ENCODE measurements at regions not wholly inside any gene's neighbourhood (a gene's known extent, or its start where the extent isn't known, plus 50 kb on each side); places are given as distances from the start of the nearest gene placed in this dataset.
A peak's percentile ranks its signal among the peaks of the same experiment; 100 is the strongest.

GRCh38 chr3:16673530-16673929, 68.3 kb upstream of the DAZL start:
- peaks cover 42% of the 10 kb centered on the region for H3K9me3 ChIP-seq (ENCODE audit: control insufficient read depth, insufficient read depth, low read length)
- H3K27ac ChIP-seq (ENCODE audit: low read depth, low read length), result peak overlapping the region; percentile 20
- no peaks in the 10 kb centered on the region for H3K27me3 ChIP-seq (ENCODE audit: control insufficient read depth, insufficient read depth, low read length)
- peak overlapping the region; percentile 9; the same call in 1 of the 2 replicates for H3K4me3 ChIP-seq (ENCODE audit: low read depth, low read length)
- peaks cover 39% of the 10 kb centered on the region for H3K4me1 ChIP-seq (ENCODE audit: control insufficient read depth, insufficient read depth, low read length)
- no peak overlapping the region for H3K9ac ChIP-seq (ENCODE audit: low read depth, low read length)
- 0 out of 2 replicates have a peak, but pooled peaks cover 5% of the 10 kb centered on the region for H3K36me3 ChIP-seq (ENCODE audit: control insufficient read depth, insufficient read depth, low read length)

GRCh38 chr3:16675805-16676204, 70.6 kb upstream of the DAZL start:
- H3K9ac ChIP-seq (ENCODE audit: low read depth, low read length), result no peak overlapping the region

GRCh38 chr3:16686679-16687078, 81.5 kb upstream of the DAZL start:
- Histone ChIP-seq H3K27ac (ENCODE audit: low read depth, low read length) (peak overlapping the region; percentile 89), H3K36me3 (ENCODE audit: control insufficient read depth, insufficient read depth, low read length) (peaks cover 33% of the 10 kb centered on the region), H3K4me3 (ENCODE audit: low read depth, low read length) (no peak overlapping the region), H3K9ac (ENCODE audit: low read depth, low read length) (no peak overlapping the region), H3K9me3 (ENCODE audit: control insufficient read depth, insufficient read depth, low read length) (peaks cover 63% of the 10 kb centered on the region), H3K27me3 (ENCODE audit: control insufficient read depth, insufficient read depth, low read length) (no peaks in the 10 kb centered on the region), H3K4me1 (ENCODE audit: control insufficient read depth, insufficient read depth, low read length) (peaks cover 6% of the 10 kb centered on the region)

More at GRCh38 chr3:16675805-16676204, 70.6 kb upstream of the DAZL start:
- Histone ChIP-seq H3K36me3 (ENCODE audit: control insufficient read depth, insufficient read depth, low read length) (0 out of 2 replicates have a peak, but pooled peaks cover 5% of the 10 kb centered on the region), H3K27ac (ENCODE audit: low read depth, low read length) (no peak overlapping the region), H3K4me1 (ENCODE audit: control insufficient read depth, insufficient read depth, low read length) (peaks cover 26% of the 10 kb centered on the region), H3K4me3 (ENCODE audit: low read depth, low read length) (peak overlapping the region; percentile 3; the same call in 1 of the 2 replicates), H3K27me3 (ENCODE audit: control insufficient read depth, insufficient read depth, low read length) (no peaks in the 10 kb centered on the region), H3K9me3 (ENCODE audit: control insufficient read depth, insufficient read depth, low read length) (peaks cover 38% of the 10 kb centered on the region)

- Histone ChIP-seq H3K9me3 (ENCODE audit: control insufficient read depth, insufficient read depth, low read length) (peaks cover 63% of the 10 kb centered on the region), H3K27ac (ENCODE audit: low read depth, low read length) (peak overlapping the region; percentile 89), H3K36me3 (ENCODE audit: control insufficient read depth, insufficient read depth, low read length) (peaks cover 33% of the 10 kb centered on the region), H3K27me3 (ENCODE audit: control insufficient read depth, insufficient read depth, low read length) (no peaks in the 10 kb centered on the region), H3K4me3 (ENCODE audit: low read depth, low read length) (no peak overlapping the region), H3K4me1 (ENCODE audit: control insufficient read depth, insufficient read depth, low read length) (peaks cover 6% of the 10 kb centered on the region), H3K9ac (ENCODE audit: low read depth, low read length) (no peak overlapping the region)
These were observed 82.0 kb upstream of the DAZL start for GRCh38 chr3:16687221-16687620.

- Histone ChIP-seq H3K27me3 (ENCODE audit: control insufficient read depth, insufficient read depth, low read length) (no peaks in the 10 kb centered on the region), H3K9ac (ENCODE audit: low read depth, low read length) (no peak overlapping the region), H3K9me3 (ENCODE audit: control insufficient read depth, insufficient read depth, low read length) (peaks cover 29% of the 10 kb centered on the region), H3K4me1 (ENCODE audit: control insufficient read depth, insufficient read depth, low read length) (peaks cover 13% of the 10 kb centered on the region), H3K27ac (ENCODE audit: low read depth, low read length) (no peak overlapping the region), H3K4me3 (ENCODE audit: low read depth, low read length) (no peak overlapping the region), H3K36me3 (ENCODE audit: control insufficient read depth, insufficient read depth, low read length) (peaks cover 26% of the 10 kb centered on the region)
These were observed 87.5 kb upstream of the DAZL start for GRCh38 chr3:16692486-16693344.

- H3K9me3 ChIP-seq (ENCODE audit: control insufficient read depth, insufficient read depth, low read length), result peaks cover 24% of the 10 kb centered on the region
- H3K27me3 ChIP-seq (ENCODE audit: control insufficient read depth, insufficient read depth, low read length), result no peaks in the 10 kb centered on the region
- H3K4me1 ChIP-seq (ENCODE audit: control insufficient read depth, insufficient read depth, low read length), result peaks cover 24% of the 10 kb centered on the region
- peaks cover 23% of the 10 kb centered on the region for H3K36me3 ChIP-seq (ENCODE audit: control insufficient read depth, insufficient read depth, low read length)
- no peak overlapping the region for H3K27ac ChIP-seq (ENCODE audit: low read depth, low read length)
- no peak overlapping the region for H3K9ac ChIP-seq (ENCODE audit: low read depth, low read length)
- no peak overlapping the region for H3K4me3 ChIP-seq (ENCODE audit: low read depth, low read length)
These were observed 88.6 kb upstream of the DAZL start for GRCh38 chr3:16693820-16694219.

- Histone ChIP-seq H3K4me3 (ENCODE audit: low read depth, low read length) (peak overlapping the region; percentile 52; the same call in 1 of the 2 replicates), H3K27ac (ENCODE audit: low read depth, low read length) (no peak overlapping the region), H3K27me3 (ENCODE audit: control insufficient read depth, insufficient read depth, low read length) (no peaks in the 10 kb centered on the region), H3K4me1 (ENCODE audit: control insufficient read depth, insufficient read depth, low read length) (peaks cover 33% of the 10 kb centered on the region), H3K9ac (ENCODE audit: low read depth, low read length) (no peak overlapping the region), H3K36me3 (ENCODE audit: control insufficient read depth, insufficient read depth, low read length) (peaks cover 4% of the 10 kb centered on the region; the same call in 1 of the 2 replicates), H3K9me3 (ENCODE audit: control insufficient read depth, insufficient read depth, low read length) (peaks cover 6% of the 10 kb centered on the region; the same call in 1 of the 2 replicates)
These were observed 90.5 kb upstream of the DAZL start for GRCh38 chr3:16695710-16696109.

GRCh38 chr3:16697443-16698147, 92.4 kb upstream of the DAZL start:
- H3K9ac ChIP-seq (ENCODE audit: low read depth, low read length), result 0 out of 2 replicates have a peak overlapping the region, but pooled peaks have one; percentile 0
- H3K36me3 ChIP-seq (ENCODE audit: control insufficient read depth, insufficient read depth, low read length), result no peaks in the 10 kb centered on the region
- H3K4me1 ChIP-seq (ENCODE audit: control insufficient read depth, insufficient read depth, low read length), result peaks cover 33% of the 10 kb centered on the region
- peak overlapping the region; percentile 52 for H3K4me3 ChIP-seq (ENCODE audit: low read depth, low read length)
- no peaks in the 10 kb centered on the region for H3K27me3 ChIP-seq (ENCODE audit: control insufficient read depth, insufficient read depth, low read length)
- no peaks in the 10 kb centered on the region for H3K9me3 ChIP-seq (ENCODE audit: control insufficient read depth, insufficient read depth, low read length)
- H3K27ac ChIP-seq (ENCODE audit: low read depth, low read length), result peak overlapping the region; percentile 88

- Histone ChIP-seq H3K9ac (ENCODE audit: low read depth, low read length) (no peak overlapping the region), H3K36me3 (ENCODE audit: control insufficient read depth, insufficient read depth, low read length) (no peaks in the 10 kb centered on the region), H3K4me1 (ENCODE audit: control insufficient read depth, insufficient read depth, low read length) (peaks cover 33% of the 10 kb centered on the region), H3K27me3 (ENCODE audit: control insufficient read depth, insufficient read depth, low read length) (no peaks in the 10 kb centered on the region), H3K27ac (ENCODE audit: low read depth, low read length) (no peak overlapping the region), H3K4me3 (ENCODE audit: low read depth, low read length) (no peak overlapping the region), H3K9me3 (ENCODE audit: control insufficient read depth, insufficient read depth, low read length) (no peaks in the 10 kb centered on the region)
These were observed 95.4 kb upstream of the DAZL start for GRCh38 chr3:16700651-16701050.

- H3K27ac ChIP-seq (ENCODE audit: low read depth, low read length), result no peak overlapping the region
- no peaks in the 10 kb centered on the region; the same call in 1 of the 2 replicates for H3K9me3 ChIP-seq (ENCODE audit: control insufficient read depth, insufficient read depth, low read length)
- no peak overlapping the region for H3K9ac ChIP-seq (ENCODE audit: low read depth, low read length)
- H3K36me3 ChIP-seq (ENCODE audit: control insufficient read depth, insufficient read depth, low read length), result no peaks in the 10 kb centered on the region
- H3K4me3 ChIP-seq (ENCODE audit: low read depth, low read length), result no peak overlapping the region
- H3K4me1 ChIP-seq (ENCODE audit: control insufficient read depth, insufficient read depth, low read length), result no peaks in the 10 kb centered on the region; the same call in 1 of the 2 replicates
- H3K27me3 ChIP-seq (ENCODE audit: control insufficient read depth, insufficient read depth, low read length), result no peaks in the 10 kb centered on the region
These were observed 99.7 kb upstream of the DAZL start for GRCh38 chr3:16704941-16705340.

GRCh38 chr3:16707260-16707659, 102.0 kb upstream of the DAZL start:
- Histone ChIP-seq H3K9me3 (ENCODE audit: control insufficient read depth, insufficient read depth, low read length) (no peaks in the 10 kb centered on the region; the same call in 1 of the 2 replicates), H3K4me1 (ENCODE audit: control insufficient read depth, insufficient read depth, low read length) (no peaks in the 10 kb centered on the region), H3K27me3 (ENCODE audit: control insufficient read depth, insufficient read depth, low read length) (no peaks in the 10 kb centered on the region), H3K9ac (ENCODE audit: low read depth, low read length) (no peak overlapping the region), H3K4me3 (ENCODE audit: low read depth, low read length) (no peak overlapping the region), H3K36me3 (ENCODE audit: control insufficient read depth, insufficient read depth, low read length) (no peaks in the 10 kb centered on the region), H3K27ac (ENCODE audit: low read depth, low read length) (no peak overlapping the region)
